ENCODE measurements at regions not wholly inside any gene's neighbourhood (a gene's known extent, or its start where the extent isn't known, plus 50 kb on each side); places are given as distances from the start of the nearest gene placed in this dataset.

DNA sequence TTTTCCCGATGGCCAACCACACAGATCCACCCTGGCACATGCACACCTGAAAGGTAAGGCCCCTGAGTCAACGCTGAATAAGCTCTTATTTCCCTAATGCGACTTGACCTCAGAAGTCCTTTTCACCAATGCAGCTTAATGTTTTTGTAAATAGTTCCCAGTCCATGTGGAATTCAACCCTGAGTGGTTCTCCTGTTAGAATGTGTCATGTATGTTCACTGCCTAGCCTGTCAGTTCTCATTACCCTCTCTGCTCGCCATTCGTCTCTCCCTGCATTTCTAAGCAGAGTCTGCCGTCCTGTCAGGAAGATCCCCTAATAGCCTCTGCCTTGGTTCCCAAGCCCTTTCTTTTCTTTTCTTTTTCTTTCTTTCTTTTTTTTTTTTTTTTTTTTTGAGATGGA is 392.6 kb upstream of the SHH start:
- DNase-seq (ENCODE audit: extremely low spot score, insufficient read length, low read depth) (no peak), FAIRE-seq (no peak)

GRCh38 chr7:156203923-156204322 is 391.7 kb upstream of the SHH start:
- DNase-seq (ENCODE audit: extremely low spot score, insufficient read length, low read depth) (no peak), FAIRE-seq (no peak)

DNA sequence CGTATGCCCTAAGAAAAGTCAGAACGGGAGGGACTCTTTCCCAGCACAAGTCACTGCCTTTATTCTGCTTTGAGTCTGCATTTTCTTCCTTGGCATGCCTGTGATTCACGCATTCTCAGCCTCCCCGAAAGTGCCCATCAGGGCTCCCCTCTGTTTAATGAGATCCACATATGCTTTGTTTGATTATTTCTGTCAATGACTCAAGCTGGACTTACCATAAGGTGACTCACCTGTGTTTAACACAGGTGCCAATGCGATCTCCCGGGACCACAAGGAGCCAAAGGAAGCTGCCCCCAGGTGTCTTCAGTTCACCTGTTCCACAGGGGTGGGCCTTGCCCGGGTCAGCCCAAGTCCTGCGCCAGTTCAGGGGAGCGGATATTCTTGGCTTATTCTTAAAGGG is 386.0 kb upstream of the SHH start:
- FAIRE-seq = no peak
- DNase-seq (ENCODE audit: extremely low spot score, insufficient read length, low read depth) = no peak

DNA sequence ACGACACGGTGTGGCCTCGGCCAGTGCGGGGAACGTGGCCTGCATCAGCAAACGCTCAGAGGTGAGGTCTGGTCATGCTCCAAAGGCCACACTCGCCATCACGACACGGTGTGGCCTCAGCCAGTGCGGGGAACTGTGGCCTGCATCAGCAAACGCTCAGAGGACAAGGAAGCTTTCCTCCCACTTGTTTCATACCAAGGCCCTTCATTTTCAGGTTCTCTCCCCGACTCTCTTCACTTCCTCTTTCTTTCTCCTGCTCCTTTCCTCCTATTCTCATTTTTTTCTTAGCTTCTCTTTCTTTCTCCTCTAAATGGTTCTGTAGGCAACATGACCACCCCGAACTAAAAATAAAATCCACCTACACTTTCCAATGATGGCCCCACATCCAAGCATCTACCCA is 384.4 kb upstream of the SHH start:
- DNase-seq (ENCODE audit: extremely low spot score, insufficient read length, low read depth) = no peak
- no peak for FAIRE-seq

DNA sequence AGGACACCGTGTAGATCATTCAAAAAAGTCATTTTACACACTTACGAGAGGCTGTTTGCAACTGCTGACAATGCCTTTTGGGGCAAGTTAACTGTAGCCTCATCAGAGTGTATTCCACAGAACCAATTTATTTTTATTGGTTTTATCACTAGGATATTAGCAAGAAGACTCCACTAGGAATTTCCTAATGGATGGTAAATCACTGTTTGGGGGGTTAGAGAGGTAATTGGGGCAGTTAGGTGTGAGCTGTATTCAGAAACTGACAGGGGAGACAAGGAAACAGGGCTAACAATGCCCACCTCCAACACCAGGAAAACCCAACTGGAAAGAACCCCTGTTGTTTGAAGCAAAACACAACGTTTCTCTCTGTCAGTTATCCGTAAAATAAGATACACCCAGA is 383.0 kb upstream of the SHH start:
- no peak for DNase-seq (ENCODE audit: extremely low spot score, insufficient read length, low read depth)
- no peak for FAIRE-seq

DNA sequence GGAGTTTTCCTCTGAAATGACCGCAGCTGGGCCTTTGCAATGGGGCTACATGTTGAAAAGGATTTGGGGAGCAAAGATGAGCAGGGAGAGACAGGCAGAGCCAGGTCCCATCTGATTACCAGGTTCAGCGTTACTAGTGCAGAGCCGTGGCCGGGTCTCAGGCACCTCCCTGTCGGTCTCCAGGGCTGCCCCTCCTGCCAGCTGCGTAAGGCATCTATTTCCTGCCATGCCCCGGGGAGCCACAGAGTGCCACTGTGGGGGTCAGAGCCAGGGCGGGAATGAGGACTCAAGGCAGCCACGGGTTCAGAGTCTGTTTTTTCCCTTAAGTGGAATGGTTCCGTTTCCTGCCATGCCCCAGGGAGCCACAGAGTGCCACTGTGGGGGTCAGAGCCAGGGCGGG is 382.6 kb upstream of the SHH start:
- no peak for FAIRE-seq
- DNase-seq (ENCODE audit: extremely low spot score, insufficient read length, low read depth) = no peak

DNA sequence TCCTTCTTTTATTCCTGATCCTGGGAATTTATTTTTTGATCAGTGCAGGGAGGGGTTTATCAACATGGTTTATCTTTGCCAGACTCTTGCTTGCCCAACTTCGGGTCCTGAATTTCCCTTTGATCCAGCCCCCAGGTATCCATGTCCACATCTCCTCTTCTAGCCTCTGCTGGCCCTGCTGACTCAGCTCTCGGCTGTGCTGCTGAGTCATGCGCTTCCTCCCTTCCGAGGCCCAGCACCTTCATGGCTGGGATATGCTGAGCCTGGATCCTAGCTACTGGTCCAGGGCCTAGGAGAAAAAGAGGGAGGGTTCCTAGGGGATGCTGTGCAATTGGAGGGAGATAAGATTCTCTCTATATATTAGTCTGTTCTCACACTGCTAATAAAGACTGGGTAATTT is 380.7 kb upstream of the SHH start:
- DNase-seq (ENCODE audit: extremely low spot score, insufficient read length, low read depth) = no peak
- FAIRE-seq = no peak

DNA sequence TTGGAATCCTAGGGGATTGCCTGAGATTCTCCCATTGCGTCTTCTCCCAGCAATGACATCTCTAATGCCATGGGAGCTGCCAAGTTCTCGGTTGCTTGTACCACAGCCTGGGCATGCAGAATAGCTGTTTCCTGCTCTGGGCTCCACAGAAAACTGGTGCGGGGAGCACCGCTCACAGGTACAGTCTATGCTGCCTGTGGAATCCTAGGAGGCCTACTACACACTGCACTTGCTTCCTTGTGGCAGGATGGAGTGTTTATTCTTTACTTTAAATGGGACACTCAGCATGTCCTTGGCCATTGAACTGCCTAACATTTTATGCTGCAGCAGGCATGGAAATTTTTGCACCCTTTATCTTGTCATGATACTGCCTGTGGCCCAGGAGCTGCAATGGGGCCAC is 378.8 kb upstream of the SHH start:
- no peak for FAIRE-seq

DNA sequence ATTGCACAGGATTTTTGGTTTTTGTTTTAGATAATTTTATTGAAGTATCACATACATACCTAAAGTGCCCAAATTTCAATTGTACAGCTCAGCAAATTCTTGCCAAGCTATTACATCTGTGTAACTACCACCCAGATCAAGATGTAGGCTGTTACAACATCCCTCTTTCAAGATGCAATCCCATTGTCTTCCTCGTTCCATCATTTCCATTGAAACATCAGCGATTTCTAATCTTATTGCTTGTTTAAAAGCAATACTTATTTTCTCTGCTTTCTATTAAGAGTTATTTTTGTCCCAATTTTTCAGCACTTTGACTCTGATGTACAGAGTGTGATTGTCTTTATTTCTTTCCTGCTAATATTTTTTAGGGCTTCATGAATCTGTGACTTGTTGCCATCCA is 372.8 kb upstream of the SHH start:
- no peak for DNase-seq (ENCODE audit: extremely low spot score, insufficient read length, low read depth)
- no peak for FAIRE-seq

More for the DNA sequence above, 378.8 kb upstream of the SHH start:
- DNase-seq (ENCODE audit: extremely low spot score, insufficient read length, low read depth) = no peak

DNA sequence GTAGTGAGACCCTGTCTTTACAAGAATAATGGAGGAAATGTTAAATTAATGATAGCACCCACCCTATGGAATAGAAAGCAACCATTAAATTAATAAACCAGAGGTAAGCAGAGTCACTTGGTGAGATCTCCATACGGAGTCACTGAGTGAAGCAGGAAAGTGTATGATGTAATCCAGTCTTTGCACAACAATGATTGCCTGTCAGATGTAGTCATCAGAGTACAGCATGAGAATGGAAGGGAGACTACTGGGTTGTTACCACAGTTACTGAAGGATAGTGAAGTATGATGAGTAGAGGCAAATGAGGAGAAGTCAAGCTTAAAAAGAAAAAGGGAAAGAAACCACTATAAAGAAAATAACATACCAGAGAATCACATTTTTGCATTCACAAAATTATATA is 371.9 kb upstream of the SHH start:
- DNase-seq (ENCODE audit: extremely low spot score, insufficient read length, low read depth) (no peak), FAIRE-seq (no peak)

DNA sequence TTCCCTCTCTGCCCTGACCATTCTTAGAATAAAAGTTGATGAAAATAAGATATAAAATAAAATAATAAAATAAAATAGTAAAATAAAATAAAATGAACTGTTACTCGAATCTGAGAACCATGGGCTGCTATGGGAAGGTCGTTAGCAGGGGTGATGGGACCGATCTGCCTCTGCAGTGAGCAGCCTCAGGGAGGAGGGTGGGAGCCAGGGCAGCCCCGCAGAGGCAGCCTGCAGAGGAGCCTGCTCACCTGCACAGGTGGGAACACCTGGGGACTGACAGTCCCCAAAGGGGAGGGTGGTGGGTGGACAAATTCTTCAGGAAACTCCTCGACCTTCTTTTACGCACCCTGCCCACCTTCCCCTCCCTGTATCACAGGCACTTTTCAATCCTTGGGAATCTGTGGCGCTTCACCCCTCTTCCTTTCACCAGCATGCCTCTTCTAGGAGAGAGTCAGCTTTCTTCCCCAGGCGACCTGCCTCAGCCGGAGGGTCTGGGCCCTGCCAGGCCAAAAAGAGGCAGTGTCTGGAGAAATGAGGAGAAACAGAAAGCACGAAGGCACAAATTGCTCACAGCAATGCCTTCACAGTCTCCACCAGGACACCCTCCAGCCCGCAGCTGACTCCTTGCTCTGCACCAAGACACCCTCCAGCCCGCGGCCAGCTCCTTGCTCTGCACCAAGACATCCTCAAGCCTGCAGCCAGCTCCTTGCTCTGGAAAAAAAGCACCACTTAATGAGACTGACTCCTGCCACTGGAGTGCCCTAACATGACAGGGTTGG is 368.4 kb upstream of the SHH start:
- no peak for FAIRE-seq

GRCh38 chr7:156179872-156180390 is 367.7 kb upstream of the SHH start:
- DNase-seq (ENCODE audit: extremely low spot score, insufficient read length, low read depth) (no peak), FAIRE-seq (no peak)

More for the DNA sequence above, 368.4 kb upstream of the SHH start:
- no peak for DNase-seq (ENCODE audit: extremely low spot score, insufficient read length, low read depth)

DNA sequence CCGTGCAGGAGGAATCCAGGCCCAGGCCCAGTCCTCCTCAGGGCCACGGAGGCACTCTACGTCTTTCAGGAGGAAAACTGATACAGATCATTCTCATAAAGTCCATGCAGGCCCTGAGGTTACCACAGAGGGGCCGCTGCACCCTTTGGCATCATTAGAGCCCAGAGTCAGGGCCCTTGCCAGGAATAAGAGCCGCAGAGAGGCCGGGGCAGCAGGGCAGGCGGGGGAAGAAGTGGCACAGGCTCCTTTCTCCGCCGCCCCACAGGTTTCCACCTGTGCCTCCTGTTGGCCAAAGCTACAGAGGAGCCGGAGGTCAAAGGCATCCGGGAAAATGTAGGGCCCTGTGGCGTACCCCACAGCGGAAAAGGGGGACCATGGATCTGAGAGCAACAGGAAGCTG is 366.6 kb upstream of the SHH start:
- no peak for DNase-seq (ENCODE audit: extremely low spot score, insufficient read length, low read depth)
- no peak for FAIRE-seq

DNA sequence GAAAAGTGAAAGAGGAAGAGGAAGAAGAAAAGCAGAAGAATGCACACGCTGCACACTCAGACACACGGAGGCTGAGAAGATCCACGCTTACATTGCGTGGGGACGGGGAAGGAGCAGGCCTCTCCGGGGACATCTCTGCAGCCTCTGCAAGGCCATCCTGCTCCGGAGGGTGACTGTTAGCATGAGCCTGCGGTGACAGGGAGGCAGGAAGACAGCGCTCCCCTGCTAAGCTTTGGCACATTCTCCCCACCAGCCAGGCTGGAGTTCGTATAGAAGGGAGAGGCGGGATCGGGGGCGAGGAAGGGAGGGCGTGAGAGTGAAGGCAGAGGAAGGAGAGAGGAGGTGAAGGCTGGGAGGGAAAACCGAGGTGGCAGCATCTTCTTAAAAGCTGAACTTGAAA is 366.0 kb upstream of the SHH start:
- FAIRE-seq = no peak
- no peak for DNase-seq (ENCODE audit: extremely low spot score, insufficient read length, low read depth)

- FAIRE-seq (no peak), DNase-seq (ENCODE audit: extremely low spot score, insufficient read length, low read depth) (no peak)
Measured at GRCh38 chr7:156177422-156178055, 365.3 kb upstream of the SHH start.

DNA sequence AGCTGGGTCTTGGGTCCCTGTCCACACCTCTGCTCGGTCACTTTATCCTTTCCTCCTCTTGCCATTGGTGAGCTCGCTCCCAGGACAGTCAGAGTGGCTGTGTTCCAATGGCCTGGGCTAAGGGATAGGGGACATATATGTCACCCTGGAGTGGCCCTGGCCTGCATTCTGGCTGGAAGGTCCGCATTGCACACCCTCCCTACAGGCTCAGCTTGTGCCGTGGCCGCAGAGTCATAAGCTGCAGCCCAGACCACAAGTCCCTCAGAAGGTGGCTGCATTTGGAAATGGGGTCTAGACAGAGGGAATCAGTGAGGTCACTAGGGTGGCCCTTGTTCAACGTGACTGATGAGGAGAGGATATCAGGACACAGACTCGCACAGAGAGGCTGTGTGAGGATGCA is 363.8 kb upstream of the SHH start:
- FAIRE-seq (no peak), DNase-seq (ENCODE audit: extremely low spot score, insufficient read length, low read depth) (no peak)

- FAIRE-seq = no peak
- DNase-seq (ENCODE audit: extremely low spot score, insufficient read length, low read depth) = no peak
Measured at GRCh38 chr7:156175003-156175402, 362.7 kb upstream of the SHH start.

GRCh38 chr7:156174428-156174827 is 362.2 kb upstream of the SHH start:
- no peak for DNase-seq (ENCODE audit: extremely low spot score, insufficient read length, low read depth)
- no peak for FAIRE-seq

GRCh38 chr7:156173748-156174353 is 361.6 kb upstream of the SHH start:
- DNase-seq (ENCODE audit: extremely low spot score, insufficient read length, low read depth) (no peak), FAIRE-seq (no peak)

DNA sequence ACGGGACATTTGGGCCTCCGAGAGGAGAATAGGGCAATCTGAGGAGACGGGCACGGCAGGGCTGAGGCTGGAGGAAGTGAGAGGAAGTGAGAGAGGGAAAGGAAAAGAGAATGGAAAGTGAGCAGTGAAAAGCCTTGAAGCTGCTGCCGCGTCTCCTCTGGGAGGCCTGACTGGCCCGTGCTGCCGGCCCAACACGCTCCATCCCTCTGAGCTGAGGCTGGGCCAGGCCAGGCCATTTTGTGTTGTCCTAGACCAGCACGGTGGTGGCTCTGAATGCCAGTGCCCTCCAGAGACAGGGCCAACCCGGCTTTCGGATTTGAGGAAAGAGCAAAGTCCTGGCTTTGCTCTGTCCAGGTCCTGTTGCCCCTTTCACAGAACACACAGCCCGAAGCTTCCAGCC is 361.1 kb upstream of the SHH start:
- no peak for DNase-seq (ENCODE audit: extremely low spot score, insufficient read length, low read depth)
- no peak for FAIRE-seq

GRCh38 chr7:156172638-156173037 is 360.4 kb upstream of the SHH start:
- DNase-seq (ENCODE audit: extremely low spot score, insufficient read length, low read depth) (no peak), FAIRE-seq (no peak)

Measured in GM18507 (cell line).